Cardiac muscle cell (in vitro differentiated cells and primary cell): ENCODE measurements at regions not wholly inside any gene's neighbourhood (a gene's known extent, or its start where the extent isn't known, plus 50 kb on each side); places are given as distances from the start of the nearest gene placed in this dataset.

Source experiments
- DNase-seq, 2 donors: peaks; one replicate each; pipeline versions ENCODE4 v3.0.0 to v3.0.0-alpha.2; 2010 to 2017; ENCODE audit warnings: low read depth in 1 of 2, low spot score in 1 of 2
- H3K27ac ChIP-seq: fragments of 200-600 bp; sonication (generic); 2 replicates; pipeline ENCODE4 v1.5.1; 2016
- H3K27me3 ChIP-seq: fragments of 200-600 bp; sonication (generic); 2 replicates; pipeline ENCODE4 v1.6.0; 2016; ENCODE audit warnings: control low read depth
- H3K36me3 ChIP-seq: fragments of 200-600 bp; sonication (generic); 2 replicates; pipeline ENCODE4 v1.5.1; 2016; ENCODE audit warnings: control low read depth
- H3K4me1 ChIP-seq: fragments of 200-600 bp; sonication (generic); 2 replicates; pipeline ENCODE4 v1.8.1; 2017; ENCODE audit warnings: low read depth, mild to moderate bottlenecking, mixed run types
- H3K4me3 ChIP-seq: fragments of 200-600 bp; sonication (generic); 2 replicates; pipeline ENCODE4 v1.5.1; 2016; ENCODE audit warnings: mild to moderate bottlenecking
- H3K9me3 ChIP-seq: fragments of 200-600 bp; sonication (generic); 2 replicates; pipeline ENCODE4 v1.5.1; 2017; ENCODE audit warnings: low read depth, mild to moderate bottlenecking, control low read depth
- TF ChIP-seq, protein P1 (sequence below): IDR thresholded peaks from 2 replicates; pipeline ENCODE4 v1.5.1; 2012; ENCODE audit warnings: low read depth, mild to moderate bottlenecking, low read length

DNA sequence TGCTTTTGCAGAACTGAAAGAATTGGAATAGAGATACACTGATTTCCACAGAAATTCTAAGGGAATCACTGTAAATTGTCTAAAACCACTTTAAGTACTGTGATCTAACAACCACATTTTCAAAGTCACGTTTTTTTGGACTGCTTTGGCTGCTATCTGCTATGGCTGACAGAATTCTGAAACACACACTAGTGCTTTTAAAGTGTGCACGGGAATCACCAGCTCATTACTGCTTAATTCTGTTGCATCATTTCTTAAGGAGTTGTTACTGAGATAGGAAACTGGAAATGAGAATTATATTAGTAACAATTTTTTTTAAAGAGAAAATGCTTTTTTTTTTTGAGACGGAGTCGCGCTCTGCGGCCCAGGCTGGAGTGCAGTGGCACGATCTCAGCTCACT, 716.5 kb upstream of the NRSN1 start:
- Histone ChIP-seq H3K27ac (no peak overlapping the region), H3K4me1 (peaks cover 3% of the 10 kb centered on the region), H3K9me3 (no peaks in the 10 kb centered on the region), H3K36me3 (no peaks in the 10 kb centered on the region), H3K27me3 (no peaks in the 10 kb centered on the region), H3K4me3 (no peak overlapping the region)
- TF ChIP-seq, protein P1, sequence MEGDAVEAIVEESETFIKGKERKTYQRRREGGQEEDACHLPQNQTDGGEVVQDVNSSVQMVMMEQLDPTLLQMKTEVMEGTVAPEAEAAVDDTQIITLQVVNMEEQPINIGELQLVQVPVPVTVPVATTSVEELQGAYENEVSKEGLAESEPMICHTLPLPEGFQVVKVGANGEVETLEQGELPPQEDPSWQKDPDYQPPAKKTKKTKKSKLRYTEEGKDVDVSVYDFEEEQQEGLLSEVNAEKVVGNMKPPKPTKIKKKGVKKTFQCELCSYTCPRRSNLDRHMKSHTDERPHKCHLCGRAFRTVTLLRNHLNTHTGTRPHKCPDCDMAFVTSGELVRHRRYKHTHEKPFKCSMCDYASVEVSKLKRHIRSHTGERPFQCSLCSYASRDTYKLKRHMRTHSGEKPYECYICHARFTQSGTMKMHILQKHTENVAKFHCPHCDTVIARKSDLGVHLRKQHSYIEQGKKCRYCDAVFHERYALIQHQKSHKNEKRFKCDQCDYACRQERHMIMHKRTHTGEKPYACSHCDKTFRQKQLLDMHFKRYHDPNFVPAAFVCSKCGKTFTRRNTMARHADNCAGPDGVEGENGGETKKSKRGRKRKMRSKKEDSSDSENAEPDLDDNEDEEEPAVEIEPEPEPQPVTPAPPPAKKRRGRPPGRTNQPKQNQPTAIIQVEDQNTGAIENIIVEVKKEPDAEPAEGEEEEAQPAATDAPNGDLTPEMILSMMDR: no peak
- DNase-seq: no peak

DNA sequence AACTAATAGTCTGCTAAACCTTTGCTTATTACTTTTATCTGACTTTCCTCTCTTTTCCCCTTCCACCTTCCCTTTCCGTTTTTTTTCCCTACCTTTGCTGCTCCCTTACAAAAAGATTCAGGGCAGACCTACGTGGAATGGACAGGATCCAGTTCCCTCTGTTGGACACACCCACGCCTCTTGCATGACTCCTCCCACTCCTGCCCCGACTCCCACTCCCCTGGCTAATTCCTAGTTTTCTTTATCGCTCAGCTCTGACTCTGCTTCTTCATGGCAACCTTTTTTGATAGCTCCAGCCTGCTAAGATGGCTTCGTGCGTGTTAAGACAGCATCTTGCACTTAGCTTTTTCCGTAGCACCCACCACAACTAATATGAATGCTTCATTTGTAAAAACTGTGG, 715.6 kb upstream of the NRSN1 start:
- H3K27me3 ChIP-seq: no peaks in the 10 kb centered on the region
- H3K9me3 ChIP-seq: no peaks in the 10 kb centered on the region
- no peaks in the 10 kb centered on the region for H3K36me3 ChIP-seq
- DNase-seq: no peak
- TF ChIP-seq, protein P1: no peak
- no peak overlapping the region for H3K4me3 ChIP-seq
- peaks cover 3% of the 10 kb centered on the region for H3K4me1 ChIP-seq
- no peak overlapping the region for H3K27ac ChIP-seq

DNA sequence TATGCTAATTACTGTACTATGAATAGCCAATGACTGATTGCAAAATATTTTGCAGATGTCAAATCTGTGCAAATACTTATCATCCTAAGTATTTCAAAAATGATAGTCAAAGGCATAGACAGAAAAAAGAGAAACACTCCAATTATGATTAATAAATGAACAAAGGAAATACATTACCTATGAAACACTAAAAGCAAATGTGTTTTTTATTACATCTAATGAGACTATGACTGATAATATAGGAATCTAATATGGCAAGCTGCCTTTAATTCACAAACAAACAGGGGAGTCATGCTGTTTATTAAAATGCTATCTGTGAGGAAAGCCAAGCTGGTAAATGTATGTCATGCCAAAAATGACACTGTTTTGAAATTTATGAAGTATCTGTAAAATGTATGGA, 713.2 kb upstream of the NRSN1 start:
- DNase-seq: no peak
- Histone ChIP-seq H3K9me3 (no peaks in the 10 kb centered on the region), H3K27ac (no peak overlapping the region), H3K4me1 (peaks cover 4% of the 10 kb centered on the region), H3K4me3 (no peak overlapping the region), H3K36me3 (no peaks in the 10 kb centered on the region), H3K27me3 (no peaks in the 10 kb centered on the region)
- TF ChIP-seq, protein P1: no peak

DNA sequence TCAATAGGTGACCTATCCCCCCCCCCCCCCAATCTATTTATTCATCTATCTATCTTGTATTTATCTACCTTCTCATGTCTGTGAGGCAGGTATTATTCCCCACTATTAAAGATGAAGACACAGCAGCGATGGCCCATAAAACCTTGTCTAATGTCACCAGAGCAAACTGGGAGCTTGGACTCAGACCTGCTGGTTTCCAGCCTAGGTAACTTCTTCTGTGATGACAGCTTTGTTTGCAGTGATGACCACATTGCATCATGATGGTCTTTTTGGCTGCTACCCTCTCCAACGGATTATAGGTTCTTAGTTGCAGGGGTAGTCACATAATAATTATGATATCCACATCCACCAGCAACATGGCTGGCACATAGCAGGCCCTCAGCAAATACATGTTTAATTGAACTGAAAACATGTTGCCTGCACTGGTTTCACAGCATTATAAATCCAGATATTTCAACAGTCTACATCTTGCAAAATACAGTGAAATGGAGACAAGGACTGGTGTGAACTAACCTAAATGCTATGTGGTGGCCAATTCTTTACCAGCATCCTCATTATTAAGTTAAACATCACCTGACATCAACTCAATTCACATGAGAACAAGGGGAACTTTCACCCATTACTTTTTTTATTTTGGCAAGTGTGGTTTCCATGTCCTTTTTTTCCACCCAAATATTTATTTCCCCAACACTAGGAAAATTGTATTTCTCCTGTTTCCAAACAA, 712.5 kb upstream of the NRSN1 start:
- TF ChIP-seq, protein P1: no peak
- peaks cover 10% of the 10 kb centered on the region for H3K4me1 ChIP-seq
- DNase-seq: peak in 1 of 2 donors; percentile 19

DNA sequence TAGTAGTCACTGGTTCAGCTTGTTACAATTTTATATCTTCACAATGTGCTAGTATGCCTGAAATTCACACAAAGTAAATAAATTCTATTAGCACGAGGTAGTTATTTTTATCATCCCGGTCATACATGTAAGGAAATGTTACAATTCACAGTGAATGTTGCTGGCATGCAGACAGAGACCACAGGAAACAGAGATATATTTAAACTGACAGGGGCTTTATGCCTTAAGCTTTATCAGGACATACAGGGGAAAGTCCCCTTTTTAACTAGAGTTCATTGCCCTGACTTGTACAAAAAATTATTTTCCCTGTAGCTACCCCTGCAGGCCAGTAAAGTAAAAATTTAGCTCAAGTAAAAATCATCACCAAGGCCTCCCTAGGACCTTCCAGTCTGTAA, 712.0 kb upstream of the NRSN1 start:
- peak; percentile 29 to 81 for DNase-seq
- no peaks in the 10 kb centered on the region for H3K36me3 ChIP-seq
- H3K27me3 ChIP-seq: no peaks in the 10 kb centered on the region
- no peak overlapping the region for H3K4me3 ChIP-seq
- TF ChIP-seq, protein P1: peak; percentile 53
- H3K4me1 ChIP-seq: peaks cover 10% of the 10 kb centered on the region
- H3K27ac ChIP-seq: peak overlapping the region; percentile 32
- no peaks in the 10 kb centered on the region for H3K9me3 ChIP-seq

More for the DNA sequence above, 712.5 kb upstream of the NRSN1 start:
- no peaks in the 10 kb centered on the region for H3K36me3 ChIP-seq
- no peaks in the 10 kb centered on the region for H3K27me3 ChIP-seq
- peak overlapping the region; percentile 32 for H3K27ac ChIP-seq
- no peaks in the 10 kb centered on the region for H3K9me3 ChIP-seq
- H3K4me3 ChIP-seq: no peak overlapping the region
